NOMO-1 (cell line): ENCODE measurements at regions not wholly inside any gene's neighbourhood (a gene's known extent, or its start where the extent isn't known, plus 50 kb on each side); places are given as distances from the start of the nearest gene placed in this dataset.
"Not testable (repeated sequence)": the region's sequence is repeated elsewhere in the genome, so short reads cannot be mapped to it uniquely, and the experiment has no call there.

Experiments
- DNase-seq, 2 experiments: peaks; one replicate each; lab custom pipeline; 2025; ENCODE audit not compliant: unreplicated experiment in 2 of 2; lab: John Stamatoyannopoulos, UW

- DNase-seq = no peak
Measured at GRCh38 chr12:61138415-61138759, 1121.8 kb upstream of the USP15 start.

DNA sequence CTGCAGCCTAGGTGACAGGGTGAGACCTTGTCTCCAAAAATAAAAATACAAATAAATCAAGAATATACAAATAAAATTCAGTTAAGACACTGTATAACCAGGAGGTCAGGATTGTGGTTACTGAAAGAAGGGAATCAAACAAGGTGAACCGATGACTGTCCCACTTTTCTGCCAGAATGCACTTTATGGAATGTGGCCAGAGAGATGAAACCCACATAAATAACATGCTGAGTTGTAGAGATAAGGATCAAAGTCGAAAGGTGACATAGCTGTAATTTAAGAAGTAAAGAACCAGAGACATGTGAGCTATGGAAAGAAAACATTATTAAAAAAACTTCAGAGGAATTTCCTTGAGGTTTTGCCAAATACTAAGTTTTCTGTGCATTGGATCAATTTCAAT is 1098.2 kb upstream of the USP15 start:
- no peak for DNase-seq

DNA sequence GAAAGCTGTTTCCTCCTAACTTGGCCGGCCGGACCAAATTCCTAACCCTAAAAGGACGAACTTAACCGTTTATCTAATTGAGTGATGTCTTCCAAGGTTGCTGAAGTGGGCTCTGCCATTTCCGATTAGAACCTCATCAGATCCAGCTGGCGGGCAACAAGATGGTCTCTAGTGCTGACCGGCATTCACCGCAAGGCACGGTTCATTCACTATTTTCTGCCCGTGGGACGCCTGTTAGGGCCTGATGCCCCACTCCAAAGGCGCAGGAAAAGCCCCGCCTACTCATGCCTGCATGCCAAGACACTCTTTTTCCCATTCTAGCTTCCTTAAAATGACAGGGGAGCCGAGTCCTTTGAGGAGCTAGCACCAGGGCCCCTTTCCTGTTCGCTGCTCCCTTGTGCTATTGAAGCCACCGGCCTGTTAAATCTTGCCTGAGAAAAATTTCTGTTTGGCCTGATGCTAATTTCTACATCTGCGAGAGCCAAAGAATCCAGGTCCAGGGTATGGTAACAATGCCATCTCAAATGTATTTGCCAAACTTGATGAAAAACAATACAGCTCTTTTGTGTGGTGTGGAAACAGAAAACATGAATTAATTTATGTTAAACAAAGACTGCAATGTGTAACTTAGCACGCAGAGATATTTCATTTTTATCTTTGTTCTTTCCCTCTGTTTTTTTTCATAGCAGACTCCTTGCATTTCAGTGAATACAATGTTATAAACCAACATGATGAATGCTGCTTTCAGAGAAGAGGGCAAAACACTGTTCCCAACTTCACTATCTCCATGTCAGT is 1071.2 kb upstream of the USP15 start:
- no peak for DNase-seq

DNA sequence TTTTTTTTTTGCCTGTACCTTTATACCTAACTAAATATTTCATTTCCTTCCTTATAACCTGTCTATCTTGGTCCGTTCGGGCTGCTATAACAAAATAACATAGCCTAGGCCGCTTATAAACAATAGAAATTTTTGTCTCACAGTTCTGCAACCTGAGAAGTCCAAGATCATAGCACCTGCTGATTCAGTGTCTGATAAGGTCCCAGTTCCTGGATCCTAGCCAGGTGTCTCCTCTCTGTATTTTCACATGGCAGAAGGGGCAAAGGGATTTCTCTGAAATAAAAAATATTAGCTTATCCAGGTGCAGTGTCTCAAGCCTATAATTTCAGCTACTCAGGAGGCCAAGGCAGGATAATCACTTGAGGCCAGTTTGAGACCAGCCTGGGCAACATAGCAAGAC is 1046.6 kb upstream of the USP15 start:
- DNase-seq = no peak

- DNase-seq = no peak
Measured at GRCh38 chr12:61220337-61220736, 1039.9 kb upstream of the USP15 start.

GRCh38 chr12:61232040-61232439 is 1028.2 kb upstream of the USP15 start:
- DNase-seq = no peak

- DNase-seq = no peak
Measured at GRCh38 chr12:61250303-61250702, 1009.9 kb upstream of the USP15 start.

GRCh38 chr12:61251076-61251475 is 1009.1 kb upstream of the USP15 start:
- no peak for DNase-seq

DNA sequence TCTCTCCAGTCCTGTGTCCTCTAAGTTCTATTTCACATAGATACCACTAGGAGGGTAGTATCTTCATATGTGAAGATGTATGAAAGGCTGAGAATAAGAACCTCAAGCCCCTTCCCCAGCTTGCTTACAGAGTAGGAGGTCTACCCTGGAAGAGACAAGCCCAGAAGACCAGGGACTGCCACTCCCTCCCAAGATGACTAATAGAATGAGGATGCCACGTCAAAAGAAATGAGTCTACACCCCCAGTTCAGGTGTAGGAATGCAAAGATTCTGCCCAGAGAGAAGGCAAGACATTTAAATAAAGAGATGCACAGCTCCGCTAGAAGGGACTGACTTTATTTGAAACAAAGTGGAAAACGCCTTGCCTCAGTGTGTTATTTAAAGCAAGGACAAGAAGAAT is 1006.0 kb upstream of the USP15 start:
- no peak for DNase-seq

- not testable (repeated sequence) for DNase-seq
Measured at GRCh38 chr12:61264294-61264693, 995.9 kb upstream of the USP15 start.

DNA sequence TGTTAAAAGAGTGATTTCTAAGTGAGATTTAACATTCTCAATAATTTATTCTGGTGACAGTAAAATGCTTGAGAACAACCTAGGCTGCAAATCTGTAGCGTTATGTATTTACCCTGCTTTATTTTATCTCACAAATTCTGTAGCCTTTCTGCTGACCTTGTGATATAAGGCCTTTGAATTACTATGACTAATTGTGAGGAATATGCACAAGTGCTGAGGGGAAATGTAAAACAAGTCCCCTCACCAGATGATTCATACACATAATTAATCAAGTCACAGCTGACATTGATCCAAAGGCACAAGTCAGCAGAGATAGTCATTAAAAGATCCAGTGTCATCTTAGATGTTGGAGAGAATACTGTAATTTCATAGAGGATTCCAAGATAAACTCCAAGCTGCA is 992.7 kb upstream of the USP15 start:
- no peak for DNase-seq

DNA sequence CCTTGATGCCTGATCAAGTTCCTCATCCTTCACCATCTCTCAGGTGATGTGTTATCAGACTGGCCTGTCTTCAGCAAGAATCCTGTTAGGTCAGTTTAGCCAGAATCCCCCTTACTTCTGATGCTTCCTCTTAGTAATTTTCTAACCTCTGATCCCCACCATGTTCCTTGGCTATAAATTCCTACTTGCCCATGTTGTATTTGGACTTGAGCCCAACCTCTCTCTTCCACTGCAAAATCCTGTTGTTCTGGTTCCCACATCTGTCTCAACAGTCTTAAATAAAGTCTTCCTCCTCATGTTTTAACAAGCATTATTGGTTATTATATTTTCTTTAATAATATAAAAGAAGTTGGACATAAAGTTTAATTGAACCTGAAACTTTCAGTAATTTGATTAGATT is 987.8 kb upstream of the USP15 start:
- no peak for DNase-seq

GRCh38 chr12:61282790-61283575 is 977.2 kb upstream of the USP15 start:
- DNase-seq = no peak

GRCh38 chr12:61290473-61290872 is 969.7 kb upstream of the USP15 start:
- DNase-seq = no peak

GRCh38 chr12:61291647-61292046 is 968.6 kb upstream of the USP15 start:
- no peak for DNase-seq

- DNase-seq = not testable (repeated sequence)
Measured at GRCh38 chr12:61294011-61294410, 966.2 kb upstream of the USP15 start.

DNA sequence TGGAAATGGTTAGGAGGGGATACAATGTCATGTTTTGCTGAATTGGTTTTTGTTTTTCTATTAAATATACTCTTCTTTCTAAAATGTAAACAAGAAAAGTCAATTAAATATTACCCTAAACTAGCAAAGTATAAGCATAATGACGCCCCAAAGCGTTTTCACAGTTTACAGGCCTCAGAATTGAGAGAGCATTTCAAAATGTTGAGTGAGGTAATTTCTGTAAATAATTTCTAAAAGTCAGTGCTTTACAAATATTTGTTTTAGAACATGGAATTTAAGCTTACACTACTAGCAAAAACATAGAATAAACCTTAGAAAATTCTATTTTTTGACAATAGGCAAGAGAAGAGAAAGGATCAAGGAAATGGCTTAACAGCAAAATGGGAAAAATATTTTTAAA is 958.4 kb upstream of the USP15 start:
- DNase-seq = no peak

GRCh38 chr12:61302282-61302681 is 957.9 kb upstream of the USP15 start:
- no peak for DNase-seq

DNA sequence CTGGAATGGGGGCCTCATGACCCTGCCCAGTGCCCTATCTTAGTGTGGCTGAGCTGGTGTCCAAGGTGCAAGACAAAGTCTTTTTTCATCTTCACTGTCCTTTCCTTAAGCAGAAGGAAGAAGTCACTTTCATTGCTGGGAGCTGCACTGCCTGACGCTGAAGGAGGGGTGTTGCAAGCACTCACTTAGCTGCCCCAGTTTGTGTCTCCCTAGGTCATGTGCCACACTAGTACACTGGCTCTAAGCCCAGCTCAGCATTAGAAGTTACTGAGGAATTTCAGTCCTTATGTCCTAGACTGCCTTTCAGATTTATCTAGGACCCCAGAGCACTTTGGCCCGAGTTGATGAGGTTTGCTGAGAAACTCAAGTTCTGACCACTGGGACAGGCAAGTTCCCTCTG is 952.0 kb upstream of the USP15 start:
- no peak for DNase-seq

DNA sequence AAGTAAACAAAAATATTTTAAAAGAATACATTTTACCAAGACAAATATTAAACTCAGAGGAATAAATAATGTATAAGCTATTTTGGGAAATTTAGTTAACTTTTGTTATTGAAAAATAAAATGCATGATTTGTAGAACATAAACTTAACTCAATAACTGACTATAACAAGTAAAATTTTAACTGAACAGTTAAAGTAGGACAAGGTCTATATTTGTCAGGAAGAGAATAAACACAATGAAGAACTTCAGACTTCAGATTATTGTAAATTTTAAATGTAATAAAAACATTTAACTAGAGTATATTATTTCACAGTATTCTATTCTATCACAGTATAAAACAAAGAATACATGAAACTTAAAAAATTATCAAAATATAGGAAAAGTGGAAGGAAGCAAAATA is 948.8 kb upstream of the USP15 start:
- DNase-seq = no peak

DNA sequence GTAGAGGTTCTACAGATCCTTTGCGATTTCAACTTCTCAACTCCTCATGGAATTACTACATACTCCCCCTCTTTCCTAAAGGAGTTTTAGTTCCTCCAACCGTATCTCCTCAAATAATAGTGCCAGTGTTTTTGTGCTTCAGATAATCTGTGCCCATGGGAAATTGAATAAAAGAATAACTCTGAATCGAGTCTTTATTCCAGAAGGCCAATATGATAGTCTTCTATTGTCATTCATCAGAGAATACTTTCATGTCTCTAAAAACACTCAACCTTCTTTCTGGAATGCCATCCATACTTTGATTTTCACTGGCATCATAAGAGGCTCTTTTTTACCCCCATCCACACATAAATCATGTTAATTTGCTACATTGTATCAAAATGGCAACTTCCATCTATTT is 911.3 kb upstream of the USP15 start:
- no peak for DNase-seq

DNA sequence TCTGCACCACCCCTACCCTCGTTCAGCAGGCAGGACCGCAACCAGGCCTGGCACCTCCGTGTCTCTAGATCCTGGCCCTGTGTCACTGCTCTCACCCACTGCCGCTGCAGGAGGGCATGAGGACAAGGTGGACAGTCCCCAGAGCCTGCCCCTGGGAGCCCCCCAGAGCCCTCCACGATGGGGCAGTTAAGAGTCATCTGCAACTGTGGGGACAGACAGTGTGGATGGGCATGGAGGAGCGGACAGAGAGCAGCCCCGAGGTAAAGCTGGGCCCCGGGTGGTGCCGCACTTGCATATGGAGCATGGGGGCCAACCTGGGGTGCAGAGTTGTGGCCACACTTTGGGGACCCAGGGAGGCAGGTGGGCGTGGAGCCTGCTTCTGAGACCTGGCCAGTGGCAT is 905.1 kb upstream of the USP15 start:
- DNase-seq = no peak
